Endothelial cell of umbilical vein (primary cell): ENCODE measurements at regions not wholly inside any gene's neighbourhood (a gene's known extent, or its start where the extent isn't known, plus 50 kb on each side); places are given as distances from the start of the nearest gene placed in this dataset.

Experiments
- BruUV-seq: library from RNA; stranded (reverse); fragments of 400-500 nt; replicated peaks from 2 replicates; lab custom pipeline; 2021; lab: Mats Ljungman, UMichigan
- CTCF ChIA-PET: fragments of 300-600, 350-600 bp; sonication (Branson Sonifier 250); formaldehyde crosslinking; loops from one replicate; lab custom pipeline; 2021; ENCODE audit warnings: antibody characterized with exemption, inconsistent platforms; lab: Charles Lee
- POLR2A ChIA-PET: fragments of 300-600, 350-600 bp; sonication (Branson Sonifier 250); formaldehyde crosslinking; loops from one replicate; lab custom pipeline; 2021; ENCODE audit warnings: antibody characterized with exemption, inconsistent platforms; lab: Charles Lee
- DNase-seq: peaks from one replicate; pipeline ENCODE4 v3.0.0-alpha.2; 2011; ENCODE audit warnings: low read depth, low spot score
- FAIRE-seq: peaks from 2 replicates; lab custom pipeline; 2011; peaks lifted over from hg19 to GRCh38; lab: Jason Lieb, UNC
- H2AFZ ChIP-seq: 2 replicates; pipeline ENCODE4 v1.6.0; 2012; ENCODE audit warnings: low read depth, low read length, control low read depth, inconsistent platforms
- H3K27ac ChIP-seq: 2 replicates; pipeline ENCODE4 v1.5.1; 2011; ENCODE audit warnings: low read depth, mild to moderate bottlenecking, control low read depth, low read length, moderate library complexity; ENCODE audit not compliant: insufficient read depth
- H3K27me3 ChIP-seq, 2 experiments: 2 replicates each; pipeline versions ENCODE4 v1.6.0 to v1.6.1; 2011; ENCODE audit warnings: low read length in 2 of 2, mixed read lengths in 1 of 2; ENCODE audit not compliant: control insufficient read depth in 2 of 2, insufficient read depth in 2 of 2
- H3K36me3 ChIP-seq, 2 experiments: 2 replicates in 1 of 2; 3 replicates in 1 of 2; pipeline ENCODE4 v1.5.1; 2011; ENCODE audit warnings: low read length in 2 of 2, mild to moderate bottlenecking in 1 of 2, moderate library complexity in 1 of 2; ENCODE audit not compliant: control insufficient read depth in 2 of 2, insufficient read depth in 2 of 2; ENCODE audit errors: extremely low read depth in 1 of 2
- H3K4me1 ChIP-seq: 3 replicates; pipeline ENCODE4 v1.5.1; 2011; ENCODE audit warnings: mild to moderate bottlenecking, low read length; ENCODE audit not compliant: control insufficient read depth, insufficient read depth; ENCODE audit errors: extremely low read depth
- H3K4me2 ChIP-seq: 2 replicates; pipeline ENCODE4 v1.6.1; 2011; ENCODE audit warnings: low read length, control low read depth, mixed read lengths; ENCODE audit not compliant: insufficient read depth
- H3K4me3 ChIP-seq, 3 experiments: fragments of 200-600 bp in 1 of 3; sonication (generic), shearing (Covaris generic) in 1 of 3; replicated peaks in 1 of 3; 2 replicates each; pipeline ENCODE4 v1.5.1; 2011 to 2016; ENCODE audit warnings: control low read depth in 3 of 3, low read length in 3 of 3, mild to moderate bottlenecking in 2 of 3, inconsistent platforms in 1 of 3, low read depth in 1 of 3, moderate library complexity in 1 of 3; ENCODE audit not compliant: insufficient read depth in 1 of 3
- H3K79me2 ChIP-seq: 2 replicates; pipeline ENCODE4 v1.6.0; 2012; ENCODE audit warnings: low read length, inconsistent platforms; ENCODE audit not compliant: control insufficient read depth, insufficient read depth
- H3K9ac ChIP-seq: replicated peaks from 2 replicates; pipeline ENCODE3; 2011; ENCODE audit warnings: low read length, control low read depth; ENCODE audit not compliant: insufficient read depth; ENCODE audit errors: extremely low read depth
- H3K9me1 ChIP-seq: replicated peaks from 3 replicates; pipeline ENCODE4 v1.6.0; 2011; ENCODE audit warnings: mild to moderate bottlenecking, low read length; ENCODE audit not compliant: control insufficient read depth, insufficient read depth; ENCODE audit errors: extremely low read depth
- H3K9me3 ChIP-seq: replicated peaks from 2 replicates; pipeline ENCODE4 v1.5.1; 2012; ENCODE audit warnings: low read length, inconsistent platforms; ENCODE audit not compliant: control insufficient read depth, insufficient read depth
- H4K20me1 ChIP-seq: replicated peaks from 2 replicates; pipeline ENCODE3; 2011; ENCODE audit warnings: mild to moderate bottlenecking, low read length; ENCODE audit not compliant: control insufficient read depth, insufficient read depth; ENCODE audit errors: extremely low read depth
- EZH2 ChIP-seq: IDR thresholded peaks from 2 replicates; pipeline ENCODE4 v1.6.1; 2012; ENCODE audit warnings: borderline replicate concordance, low read depth, mild to moderate bottlenecking, moderate library complexity, low read length, inconsistent platforms; ENCODE audit not compliant: severe bottlenecking
- FOS ChIP-seq: IDR thresholded peaks from 2 replicates; pipeline ENCODE4 v1.6.1; 2011; ENCODE audit warnings: mild to moderate bottlenecking, low read length, moderate library complexity, borderline replicate concordance; ENCODE audit not compliant: insufficient read depth
- GATA2 ChIP-seq: IDR thresholded peaks from 2 replicates; pipeline ENCODE4 v1.7.0; 2011; ENCODE audit warnings: low read depth, mild to moderate bottlenecking, moderate library complexity, mixed read lengths, low read length; ENCODE audit not compliant: insufficient read length, insufficient read depth
- JUN ChIP-seq: IDR thresholded peaks from 2 replicates; pipeline ENCODE4 v1.6.1; 2011; ENCODE audit warnings: borderline replicate concordance, low read depth; ENCODE audit not compliant: insufficient read length, insufficient read depth
- MYC ChIP-seq: IDR thresholded peaks from one replicate; pipeline ENCODE4 v1.6.1; 2011; ENCODE audit warnings: mild to moderate bottlenecking, low read depth, low read length
- POLR2A ChIP-seq: IDR thresholded peaks from 2 replicates; pipeline ENCODE4 v1.6.1; 2012; ENCODE audit warnings: low read depth, mild to moderate bottlenecking, control low read depth, low read length
- POLR2AphosphoS5 ChIP-seq: IDR thresholded peaks from 2 replicates; pipeline ENCODE4 v1.6.1; 2012; ENCODE audit warnings: low read depth, mild to moderate bottlenecking, control low read depth, low read length, moderate library complexity; ENCODE audit not compliant: insufficient read depth
- dilution Hi-C: fragments of 300-500 bp; cut with MboI; formaldehyde crosslinking; loops from one replicate; pipeline ENCODE4 v1.15.0; 2019; ENCODE audit warnings: low sequenced_read_pairs; ENCODE audit not compliant: extremely low pct_ligation_motif_present
- intact Hi-C: fragments of 100-400 bp; cut with micrococcal nuclease; formaldehyde crosslinking; loops from one replicate; pipeline ENCODE4 v1.10.0; 2022
- TF ChIP-seq, protein P1 (sequence below): IDR thresholded peaks from 2 replicates; pipeline ENCODE4 v1.6.1; 2011; ENCODE audit not compliant: insufficient read depth, insufficient read length
- TF ChIP-seq, protein P2 (sequence below), 2 donors: IDR thresholded peaks; 1 replicate in 1 of 2; 2 replicates in 1 of 2; pipeline ENCODE4 v1.5.1; 2011; ENCODE audit warnings: low read length in 2 of 2, mild to moderate bottlenecking in 2 of 2, moderate library complexity in 2 of 2, control low read depth in 1 of 2, inconsistent platforms in 1 of 2, low read depth in 1 of 2; ENCODE audit not compliant: insufficient read depth in 1 of 2; ENCODE audit errors: extremely low read depth in 1 of 2

DNA sequence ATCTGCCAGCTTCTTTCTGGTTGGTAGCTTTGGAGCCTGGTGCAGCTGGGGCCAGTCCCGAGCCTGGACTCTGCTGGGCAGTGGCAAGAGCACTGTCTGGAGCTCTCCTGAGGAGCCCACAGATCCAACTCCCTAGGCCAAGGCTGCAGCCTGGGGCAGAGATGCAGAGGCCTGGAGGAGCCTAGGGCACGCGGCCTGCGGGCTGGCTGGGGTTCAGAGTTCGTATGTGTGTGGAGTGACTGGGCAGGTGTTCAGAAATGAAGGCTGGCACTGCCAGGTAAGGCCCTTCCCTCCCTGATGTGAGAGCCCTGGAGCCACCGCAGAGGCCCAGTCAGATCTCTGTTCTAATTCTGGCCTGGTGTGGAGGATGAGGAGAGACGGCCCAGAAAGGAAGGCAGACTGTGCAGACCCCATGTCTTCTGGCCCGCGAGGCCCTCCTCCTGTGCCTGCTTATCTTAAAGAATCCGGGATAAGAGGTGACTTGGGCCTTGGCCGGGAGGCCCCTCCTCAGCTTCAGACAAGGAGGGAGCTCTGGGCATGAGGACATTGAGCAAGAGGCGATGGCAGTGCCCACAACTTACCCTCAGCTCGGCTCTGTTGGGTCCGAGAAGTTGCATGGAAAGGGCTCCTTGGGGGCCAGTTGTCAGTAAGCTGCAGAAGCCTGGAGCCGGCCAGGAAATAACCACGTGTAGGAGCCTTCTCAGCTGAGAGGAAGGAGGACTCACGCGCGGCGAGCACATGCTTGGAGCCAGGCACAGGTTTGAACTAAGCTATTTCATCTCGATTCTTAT is 62.2 kb upstream of the B3GAT1 start:
- no peak overlapping the region for H3K27ac ChIP-seq
- H3K27me3 ChIP-seq = no peaks in the 10 kb centered on the region
- dilution Hi-C loops = no loop called here
- intact Hi-C loops = no loop called here
- no peak overlapping the region for H3K4me3 ChIP-seq
- H3K36me3 ChIP-seq = no peaks in the 10 kb centered on the region
- no peak overlapping the region for H2AFZ ChIP-seq
- POLR2A ChIA-PET = no interaction called here
- H3K4me1 ChIP-seq = no peaks in the 10 kb centered on the region
- no peak overlapping the region for H3K9ac ChIP-seq
- H3K9me1 ChIP-seq = no peaks in the 10 kb centered on the region
- H3K9me3 ChIP-seq = no peaks in the 10 kb centered on the region
- no peaks in the 10 kb centered on the region for H4K20me1 ChIP-seq
- BruUV-seq = no TSS peak
- no peak for TF ChIP-seq EZH2
- TF ChIP-seq POLR2A = no peak
- TF ChIP-seq JUN = no peak
- no peak for TF ChIP-seq MYC
- TF ChIP-seq POLR2AphosphoS5 = no peak
- no peak for TF ChIP-seq GATA2
- TF ChIP-seq, protein P1, sequence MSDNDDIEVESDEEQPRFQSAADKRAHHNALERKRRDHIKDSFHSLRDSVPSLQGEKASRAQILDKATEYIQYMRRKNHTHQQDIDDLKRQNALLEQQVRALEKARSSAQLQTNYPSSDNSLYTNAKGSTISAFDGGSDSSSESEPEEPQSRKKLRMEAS = no peak
- TF ChIP-seq, protein P2, sequence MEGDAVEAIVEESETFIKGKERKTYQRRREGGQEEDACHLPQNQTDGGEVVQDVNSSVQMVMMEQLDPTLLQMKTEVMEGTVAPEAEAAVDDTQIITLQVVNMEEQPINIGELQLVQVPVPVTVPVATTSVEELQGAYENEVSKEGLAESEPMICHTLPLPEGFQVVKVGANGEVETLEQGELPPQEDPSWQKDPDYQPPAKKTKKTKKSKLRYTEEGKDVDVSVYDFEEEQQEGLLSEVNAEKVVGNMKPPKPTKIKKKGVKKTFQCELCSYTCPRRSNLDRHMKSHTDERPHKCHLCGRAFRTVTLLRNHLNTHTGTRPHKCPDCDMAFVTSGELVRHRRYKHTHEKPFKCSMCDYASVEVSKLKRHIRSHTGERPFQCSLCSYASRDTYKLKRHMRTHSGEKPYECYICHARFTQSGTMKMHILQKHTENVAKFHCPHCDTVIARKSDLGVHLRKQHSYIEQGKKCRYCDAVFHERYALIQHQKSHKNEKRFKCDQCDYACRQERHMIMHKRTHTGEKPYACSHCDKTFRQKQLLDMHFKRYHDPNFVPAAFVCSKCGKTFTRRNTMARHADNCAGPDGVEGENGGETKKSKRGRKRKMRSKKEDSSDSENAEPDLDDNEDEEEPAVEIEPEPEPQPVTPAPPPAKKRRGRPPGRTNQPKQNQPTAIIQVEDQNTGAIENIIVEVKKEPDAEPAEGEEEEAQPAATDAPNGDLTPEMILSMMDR (IDR thresholded peaks at IDR 0.05; ENCODE audit: extremely low read depth in 1 of 2, insufficient read depth in 1 of 2, low read depth in 1 of 2, low read length in 2 of 2) = no peak
- TF ChIP-seq FOS = no peak
- no peak overlapping the region for H3K4me2 ChIP-seq
- FAIRE-seq (no peak), DNase-seq (no peak)
- H3K79me2 ChIP-seq = no peaks in the 10 kb centered on the region
- CTCF ChIA-PET = no interaction called here
